Gastroesophageal sphincter (tissue), 4 donors: ENCODE measurements at regions not wholly inside any gene's neighbourhood (a gene's known extent, or its start where the extent isn't known, plus 50 kb on each side); places are given as distances from the start of the nearest gene placed in this dataset.

ENCODE experiments used
- ATAC-seq: fragments of 150-250 bp; one replicate; pipeline ENCODE4 v1.9.1; 2016; ENCODE audit warnings: mild to moderate bottlenecking, moderate library complexity
- H3K27ac ChIP-seq, 4 donors: fragments of 200-600 bp; sonication (generic) in 3 of 4; 1 replicate in 3 of 4; 2 replicates in 1 of 4; pipeline ENCODE4 v1.5.1; 2016 to 2019
- H3K27me3 ChIP-seq: fragments of 200-600 bp; sonication (generic); one replicate; pipeline ENCODE4 v1.5.1; 2019
- H3K36me3 ChIP-seq, 2 donors: fragments of 200-600 bp; sonication (generic); one replicate each; pipeline ENCODE4 v1.5.1; 2019; ENCODE audit warnings: control low read depth in 1 of 2
- H3K4me1 ChIP-seq, 3 donors: fragments of 200-600 bp; sonication (generic); 1 replicate in 2 of 3; 2 replicates in 1 of 3; pipeline ENCODE4 v1.5.1; 2016 to 2019; ENCODE audit warnings: control low read depth in 2 of 3
- H3K4me3 ChIP-seq, 2 donors: fragments of 200-600 bp; sonication (generic); one replicate each; pipeline ENCODE4 v1.5.1; 2019; ENCODE audit warnings: mild to moderate bottlenecking in 1 of 2, moderate library complexity in 1 of 2
- H3K9me3 ChIP-seq, 3 donors: fragments of 200-600 bp; sonication (generic); one replicate each; pipeline ENCODE4 v1.5.1; 2017 to 2019; ENCODE audit warnings: control low read depth in 2 of 3
- CTCF ChIP-seq, 4 experiments: fragments of 200-600 bp in 2 of 4; fragments of 450-650 bp in 2 of 4; sonication (generic) in 1 of 4; IDR thresholded peaks; one replicate each; pipeline ENCODE4 v1.5.1; 2017 to 2019; ENCODE audit warnings: antibody characterized with exemption in 4 of 4, mild to moderate bottlenecking in 2 of 4, moderate library complexity in 2 of 4
- EP300 ChIP-seq: sonication (generic); formaldehyde crosslinking; IDR thresholded peaks from one replicate; pipeline ENCODE4 v1.6.1; 2017; ENCODE audit warnings: antibody characterized with exemption, mild to moderate bottlenecking
- POLR2A ChIP-seq, 2 donors: fragments of 450-650 bp; IDR thresholded peaks; one replicate each; pipeline ENCODE4 v1.6.1; 2017; ENCODE audit warnings: antibody characterized with exemption in 2 of 2, mild to moderate bottlenecking in 2 of 2, moderate library complexity in 1 of 2
- POLR2AphosphoS5 ChIP-seq: sonication (generic); formaldehyde crosslinking; IDR thresholded peaks from one replicate; pipeline ENCODE4 v1.6.1; 2017; ENCODE audit warnings: antibody characterized with exemption
- WGBS, 2 donors: methylation state at CpG; one replicate each; pipeline ENCODE4 v1.1.5; 2018; ENCODE audit warnings: low coverage in 1 of 2; 5-methylcytosine and 5-hydroxymethylcytosine counted together

GRCh38 chr6:14200047-14200446 is 82.5 kb downstream of the CD83 start:
- Histone ChIP-seq H3K9me3 (no peaks in the 10 kb centered on the region), H3K36me3 (no peaks in the 10 kb centered on the region), H3K4me1 (no peaks in the 10 kb centered on the region), H3K4me3 (no peak overlapping the region), H3K27ac (no peak overlapping the region), H3K27me3 (no peaks in the 10 kb centered on the region)
- TF ChIP-seq EP300 (no peak), CTCF (IDR thresholded peaks at IDR 0.05) (no peak), POLR2AphosphoS5 (no peak), POLR2A (IDR thresholded peaks at IDR 0.05) (no peak)
- 31 to 78% methylated on average over 2 to 4 of the region's 4 CpGs for whole genome bisulfite sequencing, 2 donors
- ATAC-seq: no peak

GRCh38 chr6:14202947-14203346 is 85.4 kb downstream of the CD83 start:
- WGBS, 2 donors: 89% methylated on average over 4 of the region's 11 CpGs; no CpG with 5 or more reads in 1 of the 2 donors
- Histone ChIP-seq H3K27ac (no peak overlapping the region), H3K4me3 (no peak overlapping the region), H3K9me3 (no peaks in the 10 kb centered on the region), H3K27me3 (no peaks in the 10 kb centered on the region), H3K36me3 (no peaks in the 10 kb centered on the region), H3K4me1 (no peaks in the 10 kb centered on the region)
- no peak for ATAC-seq
- no peak for TF ChIP-seq EP300
- TF ChIP-seq POLR2AphosphoS5: no peak
- TF ChIP-seq POLR2A (IDR thresholded peaks at IDR 0.05): no peak
- TF ChIP-seq CTCF (IDR thresholded peaks at IDR 0.05): no peak

GRCh38 chr6:14206391-14206790 is 88.8 kb downstream of the CD83 start:
- 88 to 96% methylated on average over 3 of the region's 3 CpGs for WGBS, 2 donors

GRCh38 chr6:14207448-14207847 is 89.9 kb downstream of the CD83 start:
- no peaks in the 10 kb centered on the region for H3K9me3 ChIP-seq
- 77 to 88% methylated on average over 1 of the region's 1 CpG for WGBS, 2 donors
- H3K27me3 ChIP-seq: no peaks in the 10 kb centered on the region
- no peak for TF ChIP-seq POLR2A (IDR thresholded peaks at IDR 0.05)
- TF ChIP-seq EP300: no peak
- TF ChIP-seq POLR2AphosphoS5: no peak
- TF ChIP-seq CTCF (IDR thresholded peaks at IDR 0.05): no peak
- H3K27ac ChIP-seq: no peak overlapping the region
- H3K4me3 ChIP-seq: no peak overlapping the region
- H3K4me1 ChIP-seq: peaks cover 0 to 18% (median 4%) of the 10 kb centered on the region in 3 donors
- ATAC-seq: no peak
- H3K36me3 ChIP-seq: no peaks in the 10 kb centered on the region

More at GRCh38 chr6:14206391-14206790, 88.8 kb downstream of the CD83 start:
- no peak for TF ChIP-seq CTCF (IDR thresholded peaks at IDR 0.05)
- no peak for TF ChIP-seq POLR2A (IDR thresholded peaks at IDR 0.05)
- no peak for TF ChIP-seq POLR2AphosphoS5
- TF ChIP-seq EP300: no peak
- Histone ChIP-seq H3K36me3 (no peaks in the 10 kb centered on the region), H3K9me3 (no peaks in the 10 kb centered on the region), H3K27me3 (no peaks in the 10 kb centered on the region), H3K4me1 (peaks cover 0 to 10% (median 0%) of the 10 kb centered on the region in 3 donors), H3K4me3 (no peak overlapping the region), H3K27ac (no peak overlapping the region)
- no peak for ATAC-seq

- H3K27ac ChIP-seq: no peak overlapping the region
- no peaks in the 10 kb centered on the region for H3K9me3 ChIP-seq
- H3K4me1 ChIP-seq: peaks cover 0 to 18% (median 4%) of the 10 kb centered on the region in 3 donors
- 70 to 78% methylated on average over 3 of the region's 3 CpGs for WGBS, 2 donors
- ATAC-seq: no peak
- H3K27me3 ChIP-seq: no peaks in the 10 kb centered on the region
- H3K4me3 ChIP-seq: no peak overlapping the region
- TF ChIP-seq POLR2AphosphoS5: no peak
- TF ChIP-seq EP300: no peak
- TF ChIP-seq CTCF (IDR thresholded peaks at IDR 0.05): no peak
- no peak for TF ChIP-seq POLR2A (IDR thresholded peaks at IDR 0.05)
- no peaks in the 10 kb centered on the region for H3K36me3 ChIP-seq
These were observed 91.4 kb downstream of the CD83 start for GRCh38 chr6:14209000-14209399.
